TTC549 (cell line): ENCODE measurements at regions not wholly inside any gene's neighbourhood (a gene's known extent, or its start where the extent isn't known, plus 50 kb on each side); places are given as distances from the start of the nearest gene placed in this dataset.

Experiments used
- FAIRE-seq: peaks from 2 replicates; lab custom pipeline; 2012; peaks lifted over from hg19 to GRCh38; lab: Jason Lieb, UNC

GRCh38 chr7:45979275-45980180, 58.5 kb upstream of the IGFBP3 start:
- no peak for FAIRE-seq

DNA sequence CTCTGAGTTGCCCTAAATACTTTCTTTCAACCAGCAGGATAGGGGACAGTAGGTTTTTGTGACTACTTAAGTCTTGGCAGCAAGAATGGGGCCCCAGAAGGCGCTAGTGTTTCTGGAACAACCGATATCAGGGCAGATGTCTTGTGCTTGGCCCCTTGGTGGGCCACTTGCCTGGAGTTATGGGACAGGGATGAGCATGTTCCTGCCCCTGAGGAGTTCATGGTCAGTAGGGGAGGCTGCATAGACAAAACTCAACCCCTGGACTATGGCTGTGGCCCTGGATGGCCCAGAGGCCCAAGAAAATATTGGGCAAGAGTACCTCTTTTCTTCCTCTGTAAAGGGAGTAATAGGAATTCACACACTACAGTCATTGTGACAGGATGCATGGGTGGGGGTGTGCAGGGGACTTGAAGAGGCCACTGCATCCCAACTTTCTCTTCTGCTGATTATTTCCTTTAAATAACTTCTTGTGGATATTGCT, 57.7 kb upstream of the IGFBP3 start:
- no peak for FAIRE-seq

- peak; percentile 23 for FAIRE-seq
These were observed 57.1 kb upstream of the IGFBP3 start for GRCh38 chr7:45978010-45978681.

DNA sequence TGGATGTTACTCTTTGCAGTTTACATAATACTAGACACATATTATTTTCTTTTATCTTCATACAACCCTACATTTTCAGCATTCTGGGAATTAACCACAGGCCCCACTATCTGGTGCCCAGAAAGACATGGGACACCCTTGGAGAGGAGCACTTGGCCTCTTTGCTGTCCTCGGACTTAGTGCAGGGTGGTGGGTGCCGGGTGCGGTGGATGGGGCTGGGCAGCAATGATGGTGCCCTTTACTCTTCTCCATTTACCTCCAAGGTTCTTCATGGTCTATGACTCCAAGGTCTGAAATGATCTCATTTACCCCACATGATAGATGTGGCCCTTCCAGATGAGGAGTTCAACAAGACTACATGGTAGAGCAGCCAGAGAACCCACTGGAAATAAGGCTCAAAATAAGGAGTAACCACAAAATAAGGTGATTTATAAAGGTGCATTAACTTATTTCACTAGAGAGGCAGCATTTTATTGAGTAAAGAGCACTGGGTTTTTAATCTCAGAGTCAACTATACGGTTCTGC, 56.2 kb upstream of the IGFBP3 start:
- FAIRE-seq: no peak

DNA sequence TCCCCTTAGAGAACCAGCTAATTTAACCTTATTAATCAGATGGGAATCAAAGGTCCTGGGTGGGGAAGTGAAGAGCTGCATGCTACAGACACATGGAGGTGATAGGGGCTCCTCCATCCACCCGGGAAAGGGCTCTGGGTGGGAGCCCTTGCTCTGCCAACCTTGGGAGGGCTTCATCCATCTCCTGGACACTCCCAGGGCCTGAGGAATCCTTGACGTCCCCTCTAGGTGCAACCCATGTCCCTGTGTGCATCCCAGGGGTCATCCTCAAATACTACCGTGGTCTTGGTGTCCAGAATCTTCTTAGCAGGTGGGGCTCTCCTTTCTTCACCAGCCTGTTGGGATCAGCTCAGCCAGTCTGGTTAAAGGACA, 55.4 kb upstream of the IGFBP3 start:
- FAIRE-seq: no peak

- no peak for FAIRE-seq
These were observed 54.9 kb upstream of the IGFBP3 start for GRCh38 chr7:45975847-45976484.

DNA sequence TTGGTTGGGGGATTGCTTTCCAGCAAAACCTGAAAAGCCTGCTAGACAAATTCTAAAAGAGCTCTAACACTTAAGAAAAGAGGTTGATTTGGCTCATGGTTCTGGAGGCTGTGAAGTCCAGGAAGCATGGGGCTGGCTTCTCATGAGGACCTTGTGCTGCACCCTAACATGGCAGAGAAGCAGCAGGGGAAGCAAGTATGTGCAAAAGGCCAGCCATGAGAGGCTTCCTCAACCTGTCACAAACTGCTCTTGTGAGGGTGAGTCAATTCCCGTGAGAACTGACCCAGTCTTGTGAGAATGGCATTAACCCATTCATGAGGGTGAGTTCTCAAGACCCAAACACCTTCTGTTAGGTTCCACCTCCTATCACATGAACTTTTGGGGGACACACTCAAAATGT, 54.3 kb upstream of the IGFBP3 start:
- no peak for FAIRE-seq

DNA sequence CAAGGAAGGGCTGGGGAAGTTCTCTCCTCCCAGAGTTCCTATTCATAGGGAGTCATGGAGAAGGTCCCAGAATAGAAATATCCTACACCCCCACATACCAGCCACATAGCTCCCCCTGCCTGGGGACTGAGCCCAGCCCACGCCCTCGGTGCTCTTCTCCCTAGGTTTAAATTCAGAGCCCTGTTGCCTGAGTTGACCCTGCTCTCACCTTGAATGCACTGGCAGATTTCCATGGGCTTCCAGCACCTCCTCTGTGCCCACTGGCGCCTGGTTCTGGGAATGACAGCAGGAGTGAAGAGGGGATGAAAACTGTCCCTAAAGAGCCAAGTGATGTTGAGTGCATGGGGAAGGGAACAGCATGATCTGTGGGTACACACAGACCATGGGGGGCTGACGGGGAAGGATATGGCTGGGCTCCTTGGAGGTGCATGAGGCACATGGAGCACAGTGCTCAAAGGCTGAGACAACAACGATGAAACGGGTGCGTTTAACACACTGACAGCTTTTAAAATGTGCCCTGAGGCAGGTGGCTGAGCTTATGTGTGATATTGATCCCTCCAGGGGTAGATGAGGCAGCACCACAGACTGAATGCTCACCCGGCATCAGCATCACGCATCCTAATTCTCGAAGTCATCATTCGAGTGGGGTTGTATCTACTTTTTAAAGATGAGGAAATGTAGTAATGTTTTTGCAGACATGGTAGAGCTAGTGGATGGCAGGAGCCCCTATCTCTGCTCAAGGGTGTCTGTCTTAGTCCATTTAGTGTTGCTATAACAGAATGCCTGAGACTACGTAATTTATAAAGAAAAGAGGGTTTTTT, 53.7 kb upstream of the IGFBP3 start:
- FAIRE-seq: no peak

DNA sequence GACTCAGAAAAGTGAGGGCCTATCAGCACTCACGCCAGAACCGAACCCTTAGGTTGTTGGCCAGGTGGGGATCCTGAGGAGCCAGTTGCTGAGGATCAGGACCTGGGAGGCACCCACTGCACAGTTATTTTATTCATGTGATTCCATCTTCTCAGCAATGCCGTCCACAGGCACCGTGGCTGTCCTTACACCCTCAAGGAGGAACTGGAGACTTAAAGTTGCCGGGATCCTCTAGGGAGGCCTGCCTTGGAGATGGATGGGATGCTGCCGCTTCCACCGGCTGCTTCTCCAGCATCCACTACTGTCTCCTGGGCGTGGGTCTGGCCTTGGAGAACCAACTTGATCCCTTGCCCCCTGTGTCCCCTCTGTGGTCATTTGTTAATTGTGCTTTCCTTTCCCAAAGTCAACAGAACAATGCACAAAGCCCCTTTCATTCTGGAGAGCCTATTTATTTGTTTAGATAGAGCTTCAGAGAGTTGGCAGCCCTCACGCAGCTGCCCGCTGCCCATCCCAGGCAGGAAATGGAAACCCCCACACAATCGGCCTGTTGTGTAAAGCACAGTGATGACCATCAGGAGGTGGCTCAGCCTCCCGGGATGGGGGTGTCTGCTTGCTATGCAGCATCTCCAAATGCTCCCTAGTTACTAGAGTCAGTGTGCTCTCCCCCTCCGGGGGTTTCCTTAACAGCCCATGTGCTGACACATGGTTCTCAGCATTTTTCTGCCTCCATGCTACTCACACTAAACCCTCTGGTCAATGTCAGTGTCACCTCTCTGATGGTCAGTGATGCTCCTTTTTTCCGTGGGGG, 52.9 kb upstream of the IGFBP3 start:
- FAIRE-seq: no peak

- FAIRE-seq: no peak
These were observed 51.7 kb upstream of the IGFBP3 start for GRCh38 chr7:45972629-45973312.

- no peak for FAIRE-seq
These were observed 50.6 kb upstream of the IGFBP3 start for GRCh38 chr7:45971661-45972175.

DNA sequence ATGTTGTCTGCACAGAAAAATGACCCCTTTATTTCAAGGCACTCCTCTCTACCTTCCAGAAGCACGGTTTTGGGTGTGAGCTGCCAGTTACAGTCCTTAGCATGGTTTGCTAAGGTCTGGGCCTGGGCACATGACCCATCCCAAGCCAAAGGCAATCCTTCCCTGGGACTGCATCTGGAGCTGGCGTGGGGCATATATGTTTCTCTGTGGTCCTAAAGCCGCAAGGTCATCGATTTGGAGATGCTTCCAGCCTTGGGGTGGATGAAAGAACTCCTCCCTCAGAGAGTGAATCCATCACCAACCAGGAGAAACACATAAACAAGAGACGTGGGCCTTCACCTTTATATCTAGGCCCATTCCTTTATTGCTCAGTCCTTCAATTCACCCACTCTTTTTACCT, 50.1 kb upstream of the IGFBP3 start:
- no peak for FAIRE-seq
